ENCODE measurements at regions not wholly inside any gene's neighbourhood (a gene's known extent, or its start where the extent isn't known, plus 50 kb on each side); places are given as distances from the start of the nearest gene placed in this dataset.

DNA sequence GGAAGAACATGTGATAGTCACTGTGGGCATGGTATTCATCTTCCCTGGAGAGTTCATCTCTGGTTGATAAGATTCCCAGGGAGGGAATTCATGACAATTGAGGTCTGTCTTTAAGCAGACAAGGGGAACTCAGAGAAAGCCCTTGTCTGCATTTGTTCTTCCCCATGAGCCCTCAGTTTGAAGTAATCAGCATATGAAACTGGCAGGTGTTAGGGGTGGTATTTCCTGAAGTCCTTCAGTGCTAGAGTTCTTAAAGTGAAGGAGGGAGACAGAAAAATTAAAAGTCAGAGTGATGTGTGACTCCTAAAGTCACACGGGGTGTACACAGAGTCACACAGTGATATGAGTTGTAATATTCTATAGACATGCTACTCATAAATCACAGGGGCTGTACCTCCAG is 60.6 kb upstream of the SYK start:
- TF ChIP-seq, protein P1, sequence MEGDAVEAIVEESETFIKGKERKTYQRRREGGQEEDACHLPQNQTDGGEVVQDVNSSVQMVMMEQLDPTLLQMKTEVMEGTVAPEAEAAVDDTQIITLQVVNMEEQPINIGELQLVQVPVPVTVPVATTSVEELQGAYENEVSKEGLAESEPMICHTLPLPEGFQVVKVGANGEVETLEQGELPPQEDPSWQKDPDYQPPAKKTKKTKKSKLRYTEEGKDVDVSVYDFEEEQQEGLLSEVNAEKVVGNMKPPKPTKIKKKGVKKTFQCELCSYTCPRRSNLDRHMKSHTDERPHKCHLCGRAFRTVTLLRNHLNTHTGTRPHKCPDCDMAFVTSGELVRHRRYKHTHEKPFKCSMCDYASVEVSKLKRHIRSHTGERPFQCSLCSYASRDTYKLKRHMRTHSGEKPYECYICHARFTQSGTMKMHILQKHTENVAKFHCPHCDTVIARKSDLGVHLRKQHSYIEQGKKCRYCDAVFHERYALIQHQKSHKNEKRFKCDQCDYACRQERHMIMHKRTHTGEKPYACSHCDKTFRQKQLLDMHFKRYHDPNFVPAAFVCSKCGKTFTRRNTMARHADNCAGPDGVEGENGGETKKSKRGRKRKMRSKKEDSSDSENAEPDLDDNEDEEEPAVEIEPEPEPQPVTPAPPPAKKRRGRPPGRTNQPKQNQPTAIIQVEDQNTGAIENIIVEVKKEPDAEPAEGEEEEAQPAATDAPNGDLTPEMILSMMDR (IDR thresholded peaks at IDR 0.05; ENCODE audit: unreplicated experiment): no peak
- DNase-seq (ENCODE audit: low spot score): no peak
- Mint-ChIP-seq H3K36me3 (ENCODE audit: low read depth, unreplicated experiment) (peaks cover 8% of the 10 kb centered on the region), H3K4me3 (ENCODE audit: unreplicated experiment) (no peak overlapping the region), H3K27me3 (ENCODE audit: unreplicated experiment) (no peaks in the 10 kb centered on the region), H3K27ac (ENCODE audit: unreplicated experiment) (no peak overlapping the region), H3K9me3 (ENCODE audit: unreplicated experiment) (peaks cover 19% of the 10 kb centered on the region), H3K4me1 (ENCODE audit: unreplicated experiment) (no peaks in the 10 kb centered on the region)

DNA sequence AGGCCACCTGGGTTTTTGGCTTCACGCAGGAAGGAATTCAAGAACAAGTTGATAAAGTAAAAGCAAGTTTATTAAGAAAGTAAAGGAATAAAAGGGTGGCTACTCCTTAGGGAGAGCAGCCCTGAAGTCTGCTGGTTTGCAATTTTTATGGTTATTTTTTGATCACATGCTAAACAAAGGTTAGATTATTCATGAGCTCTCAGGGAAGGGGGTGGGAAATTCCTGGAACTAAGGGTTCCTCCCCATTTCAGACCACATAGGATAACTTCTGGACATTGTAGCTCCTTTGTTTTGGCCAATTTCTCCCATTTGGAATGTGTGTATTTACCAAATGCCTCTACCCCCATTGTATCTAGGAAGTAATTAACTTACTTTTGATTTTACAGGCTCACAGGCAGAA is 63.9 kb upstream of the SYK start:
- H3K9me3 Mint-ChIP-seq (ENCODE audit: unreplicated experiment): peaks cover 19% of the 10 kb centered on the region
- H3K4me3 Mint-ChIP-seq (ENCODE audit: unreplicated experiment): no peak overlapping the region
- no peak for DNase-seq (ENCODE audit: low spot score)
- peaks cover 8% of the 10 kb centered on the region for H3K36me3 Mint-ChIP-seq (ENCODE audit: low read depth, unreplicated experiment)
- no peak overlapping the region for H3K27ac Mint-ChIP-seq (ENCODE audit: unreplicated experiment)
- TF ChIP-seq, protein P1 (IDR thresholded peaks at IDR 0.05; ENCODE audit: unreplicated experiment): no peak
- H3K27me3 Mint-ChIP-seq (ENCODE audit: unreplicated experiment): no peaks in the 10 kb centered on the region
- peaks cover under 1% of the 10 kb centered on the region for H3K4me1 Mint-ChIP-seq (ENCODE audit: unreplicated experiment)

- H3K9me3 Mint-ChIP-seq (ENCODE audit: unreplicated experiment): peaks cover 16% of the 10 kb centered on the region
Observed at GRCh38 chr9:90735952-90736351, 65.7 kb upstream of the SYK start.

GRCh38 chr9:90734631-90735030 is 67.0 kb upstream of the SYK start:
- Mint-ChIP-seq H3K9me3 (ENCODE audit: unreplicated experiment) (peaks cover 5% of the 10 kb centered on the region), H3K36me3 (ENCODE audit: low read depth, unreplicated experiment) (peaks cover 4% of the 10 kb centered on the region), H3K4me3 (ENCODE audit: unreplicated experiment) (no peak overlapping the region)

More at GRCh38 chr9:90735952-90736351, 65.7 kb upstream of the SYK start:
- TF ChIP-seq, protein P1 (IDR thresholded peaks at IDR 0.05; ENCODE audit: unreplicated experiment): no peak
- Mint-ChIP-seq H3K4me3 (ENCODE audit: unreplicated experiment) (no peak overlapping the region), H3K4me1 (ENCODE audit: unreplicated experiment) (peaks cover 5% of the 10 kb centered on the region), H3K36me3 (ENCODE audit: low read depth, unreplicated experiment) (peaks cover 8% of the 10 kb centered on the region), H3K27ac (ENCODE audit: unreplicated experiment) (no peak overlapping the region), H3K27me3 (ENCODE audit: unreplicated experiment) (no peaks in the 10 kb centered on the region)
- DNase-seq (ENCODE audit: low spot score): no peak

GRCh38 chr9:90729351-90729750 is 72.3 kb upstream of the SYK start:
- no peak for DNase-seq (ENCODE audit: low spot score)
- no peaks in the 10 kb centered on the region for H3K9me3 Mint-ChIP-seq (ENCODE audit: unreplicated experiment)
- H3K4me3 Mint-ChIP-seq (ENCODE audit: unreplicated experiment): no peak overlapping the region

More at GRCh38 chr9:90734631-90735030, 67.0 kb upstream of the SYK start:
- DNase-seq (ENCODE audit: low spot score): no peak
- Mint-ChIP-seq H3K4me1 (ENCODE audit: unreplicated experiment) (peaks cover 5% of the 10 kb centered on the region), H3K27me3 (ENCODE audit: unreplicated experiment) (no peaks in the 10 kb centered on the region), H3K27ac (ENCODE audit: unreplicated experiment) (no peak overlapping the region)
- TF ChIP-seq, protein P1 (IDR thresholded peaks at IDR 0.05; ENCODE audit: unreplicated experiment): no peak

More at GRCh38 chr9:90729351-90729750, 72.3 kb upstream of the SYK start:
- no peak overlapping the region for H3K27ac Mint-ChIP-seq (ENCODE audit: unreplicated experiment)
- TF ChIP-seq, protein P1 (IDR thresholded peaks at IDR 0.05; ENCODE audit: unreplicated experiment): no peak
- no peaks in the 10 kb centered on the region for H3K27me3 Mint-ChIP-seq (ENCODE audit: unreplicated experiment)
- H3K36me3 Mint-ChIP-seq (ENCODE audit: low read depth, unreplicated experiment): no peaks in the 10 kb centered on the region
- H3K4me1 Mint-ChIP-seq (ENCODE audit: unreplicated experiment): peaks cover 13% of the 10 kb centered on the region

Measured in endothelial cell (in vitro differentiated cells).